Right lung (tissue), 2 donors: ENCODE measurements at regions not wholly inside any gene's neighbourhood (a gene's known extent, or its start where the extent isn't known, plus 50 kb on each side); places are given as distances from the start of the nearest gene placed in this dataset.
A peak's percentile ranks its signal among the peaks of the same experiment; 100 is the strongest.

Experiments
- DNase-seq, 2 donors: peaks; one replicate each; pipeline ENCODE4 v3.0.0-alpha.2; 2013

GRCh38 chr14:53896726-53897125 lies 59.9 kb downstream of the BMP4 start:
- DNase-seq = no peak

- DNase-seq = no peak
Observed at GRCh38 chr14:53894456-53894855, 62.2 kb downstream of the BMP4 start.

- DNase-seq = no peak
Observed at GRCh38 chr14:53893374-53893773, 63.3 kb downstream of the BMP4 start.

- DNase-seq = no peak
Observed at GRCh38 chr14:53890611-53891101, 66.0 kb downstream of the BMP4 start.

GRCh38 chr14:53888535-53889386 lies 67.9 kb downstream of the BMP4 start:
- DNase-seq = no peak

DNA sequence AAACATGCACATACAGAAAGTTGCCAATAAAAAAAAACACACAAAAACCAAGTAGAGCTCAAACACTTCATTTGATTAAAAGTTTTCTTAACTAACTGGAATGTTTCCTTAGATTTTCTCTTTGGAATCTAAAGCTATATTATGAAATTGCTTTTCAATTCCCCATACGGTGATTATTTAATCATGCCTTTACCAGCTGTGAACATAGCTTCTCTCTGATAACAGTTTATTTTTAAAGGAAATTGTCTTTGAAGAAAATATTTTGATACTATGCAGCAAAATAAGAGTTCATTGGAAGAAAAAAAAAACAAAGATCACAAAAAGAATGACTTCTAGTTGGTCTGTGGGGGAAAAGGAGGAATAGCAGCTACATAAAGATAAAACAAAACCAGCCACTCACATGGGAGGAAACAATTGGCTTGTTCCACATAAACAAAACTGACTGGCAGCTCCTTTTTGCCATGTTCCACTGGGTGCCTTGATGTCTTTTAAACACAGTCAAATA lies 71.4 kb downstream of the BMP4 start:
- DNase-seq = no peak

- no peak for DNase-seq
Observed at GRCh38 chr14:53884601-53885000, 72.0 kb downstream of the BMP4 start.

DNA sequence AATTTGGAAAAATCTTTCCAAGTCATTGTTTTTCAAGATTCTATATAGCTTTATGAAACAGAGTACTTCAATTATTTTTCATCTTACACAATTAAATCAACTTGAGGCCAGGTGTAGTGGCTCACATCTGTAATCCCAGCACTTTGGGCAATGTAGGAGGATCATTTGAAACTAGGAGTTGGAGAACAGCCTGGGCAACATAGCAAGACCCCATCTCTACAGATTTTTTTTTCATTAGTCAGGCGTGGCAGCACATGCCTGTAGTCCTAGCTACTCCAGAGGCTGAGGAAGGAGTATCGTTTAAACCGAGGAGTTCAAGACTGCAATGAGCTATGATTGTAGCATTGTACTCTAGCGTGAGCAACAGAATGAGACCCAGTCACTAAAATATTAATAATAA lies 72.9 kb downstream of the BMP4 start:
- no peak for DNase-seq

DNA sequence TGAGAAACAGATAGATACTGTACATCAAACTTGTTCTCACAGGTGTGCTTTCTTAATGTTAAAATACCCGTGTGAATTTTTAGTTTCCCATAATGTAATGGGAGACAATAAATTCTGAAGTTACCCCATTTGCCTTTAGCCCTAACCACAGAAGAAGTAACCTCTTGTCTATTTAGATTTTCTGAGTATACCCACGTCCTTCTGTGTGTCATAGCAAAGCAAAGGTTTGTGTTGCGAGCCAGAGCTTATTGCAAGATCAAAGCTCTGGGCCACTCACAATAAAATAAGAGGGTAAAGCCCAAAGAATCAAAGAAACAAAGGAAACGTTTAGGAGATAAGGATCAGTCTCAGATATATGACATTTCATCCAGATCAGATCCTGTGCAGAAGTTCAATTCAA lies 73.9 kb downstream of the BMP4 start:
- no peak for DNase-seq

- DNase-seq = no peak
Observed at GRCh38 chr14:53881921-53882320, 74.7 kb downstream of the BMP4 start.

GRCh38 chr14:53881161-53881871 lies 75.3 kb downstream of the BMP4 start:
- DNase-seq = no peak

GRCh38 chr14:53880761-53881160 lies 75.9 kb downstream of the BMP4 start:
- DNase-seq = no peak

GRCh38 chr14:53879747-53880146 lies 76.9 kb downstream of the BMP4 start:
- no peak for DNase-seq

GRCh38 chr14:53879022-53879686 lies 77.5 kb downstream of the BMP4 start:
- no peak for DNase-seq

GRCh38 chr14:53875324-53875897 lies 81.2 kb downstream of the BMP4 start:
- no peak for DNase-seq

DNA sequence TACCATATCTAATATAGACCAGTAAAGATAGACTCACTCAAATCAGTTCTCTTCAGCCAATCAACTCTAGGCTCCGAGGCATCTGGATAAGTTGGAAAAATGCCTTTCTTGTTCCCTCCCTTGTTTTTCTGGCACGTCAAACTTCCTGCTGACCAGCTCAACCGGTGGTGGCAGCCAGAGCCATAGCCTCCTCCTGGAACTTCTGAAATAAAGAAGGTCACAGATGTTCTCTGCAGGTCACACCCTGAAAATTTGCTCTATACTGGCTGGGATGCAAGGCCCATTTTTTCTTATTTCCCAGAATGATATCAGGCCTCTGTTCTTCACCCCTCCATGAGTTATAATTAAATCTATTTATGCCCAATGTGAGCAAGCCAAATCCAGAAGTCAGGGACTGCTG lies 81.9 kb downstream of the BMP4 start:
- no peak for DNase-seq

- DNase-seq = peak in 1 of 2 donors; percentile 50
Observed at GRCh38 chr14:53872681-53873089, 83.9 kb downstream of the BMP4 start.

DNA sequence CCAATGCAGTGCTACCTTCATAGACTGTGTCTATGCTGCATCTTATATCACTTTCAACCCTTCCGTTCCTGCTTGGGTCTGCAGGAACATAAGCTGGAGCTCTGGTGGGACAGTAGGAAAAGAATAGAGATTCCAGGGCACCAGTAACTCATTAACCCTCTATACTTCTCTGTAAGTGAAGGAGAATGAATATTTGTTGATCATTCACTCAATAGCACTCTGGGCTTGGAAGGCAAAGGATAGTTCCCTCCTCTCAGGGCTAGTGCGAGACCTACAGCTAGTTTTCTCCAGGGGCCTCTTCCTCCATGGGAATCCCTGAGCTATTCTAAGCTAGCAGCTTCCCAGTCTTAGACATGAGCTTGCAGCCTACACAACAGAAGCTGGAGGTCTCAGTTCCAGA lies 84.7 kb downstream of the BMP4 start:
- DNase-seq = no peak

DNA sequence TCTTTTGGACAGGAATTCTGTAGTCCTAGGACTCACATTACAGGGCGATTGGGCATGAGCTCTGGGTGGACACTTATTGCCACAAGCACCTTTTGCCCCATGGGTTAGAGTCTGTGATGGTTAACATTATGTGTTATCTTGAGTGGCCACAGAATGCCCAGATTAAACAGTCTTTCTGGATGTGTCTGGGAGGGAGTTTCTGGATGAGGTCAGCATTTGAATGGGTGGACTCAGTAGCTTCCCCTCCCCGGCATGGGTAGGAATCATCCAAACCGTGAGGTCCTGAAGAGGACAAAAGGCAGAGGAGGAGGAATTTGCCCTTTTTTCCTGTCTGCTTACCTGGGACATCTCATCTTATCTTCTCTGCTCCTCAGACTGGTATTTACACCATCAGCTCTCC lies 85.6 kb downstream of the BMP4 start:
- DNase-seq = no peak

GRCh38 chr14:53865711-53866110 lies 90.9 kb downstream of the BMP4 start:
- no peak for DNase-seq

- no peak for DNase-seq
Observed at GRCh38 chr14:53861781-53862180, 94.8 kb downstream of the BMP4 start.

GRCh38 chr14:53858345-53858684 lies 98.3 kb downstream of the BMP4 start:
- no peak for DNase-seq
